Osteocyte (in vitro differentiated cells): ENCODE measurements at regions not wholly inside any gene's neighbourhood (a gene's known extent, or its start where the extent isn't known, plus 50 kb on each side); places are given as distances from the start of the nearest gene placed in this dataset.

Experiments
- DNase-seq: peaks from one replicate; pipeline ENCODE4 v3.0.0; 2021; ENCODE audit warnings: mixed read lengths; ENCODE audit not compliant: unreplicated experiment; ENCODE audit errors: extremely low spot score
- H3K27ac Mint-ChIP-seq: one replicate; pipeline ENCODE4 v1.8.0; 2021; ENCODE audit warnings: mild to moderate bottlenecking, mixed read lengths; ENCODE audit not compliant: unreplicated experiment
- H3K27me3 Mint-ChIP-seq: one replicate; pipeline ENCODE4 v1.8.0; 2021; ENCODE audit warnings: mixed read lengths; ENCODE audit not compliant: unreplicated experiment
- H3K36me3 Mint-ChIP-seq: one replicate; pipeline ENCODE4 v1.8.0; 2021; ENCODE audit warnings: mixed read lengths; ENCODE audit not compliant: unreplicated experiment
- H3K4me1 Mint-ChIP-seq: one replicate; pipeline ENCODE4 v1.8.0; 2021; ENCODE audit warnings: mixed read lengths; ENCODE audit not compliant: unreplicated experiment
- H3K4me3 Mint-ChIP-seq: one replicate; pipeline ENCODE4 v1.8.0; 2021; ENCODE audit warnings: mild to moderate bottlenecking, moderate library complexity, mixed read lengths; ENCODE audit not compliant: unreplicated experiment
- H3K9me3 Mint-ChIP-seq: one replicate; pipeline ENCODE4 v1.8.0; 2021; ENCODE audit warnings: mixed read lengths; ENCODE audit not compliant: unreplicated experiment
- TF ChIP-seq, protein P1 (sequence below): fragments of 200-600 bp; sonication (generic); IDR thresholded peaks from 2 replicates; pipeline ENCODE4 v1.5.0; 2021; ENCODE audit warnings: antibody characterized with exemption, mild to moderate bottlenecking, moderate library complexity

DNA sequence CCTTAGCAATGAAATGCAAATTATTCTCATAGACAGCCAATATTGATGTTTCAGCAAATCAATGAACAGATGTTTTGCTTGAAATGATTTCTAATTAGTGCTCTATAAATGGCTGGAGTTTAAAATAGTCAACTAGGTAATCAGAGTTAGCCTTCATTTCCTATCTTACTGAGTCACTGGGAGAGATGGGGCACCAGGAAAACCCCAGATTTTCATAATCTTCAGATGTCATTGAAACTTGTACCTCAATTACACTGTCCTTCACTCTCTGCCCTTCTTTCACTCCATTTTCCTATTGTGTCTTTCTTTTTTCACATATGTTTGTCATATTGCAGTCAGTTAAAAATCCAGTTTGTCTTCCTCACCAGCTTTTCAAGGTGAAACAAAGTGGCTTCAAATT is 92.7 kb downstream of the C12orf75 start:
- H3K4me3 Mint-ChIP-seq = no peak overlapping the region
- peaks cover 3% of the 10 kb centered on the region for H3K9me3 Mint-ChIP-seq
- no peak overlapping the region for H3K27ac Mint-ChIP-seq
- peaks cover 42% of the 10 kb centered on the region for H3K4me1 Mint-ChIP-seq
- TF ChIP-seq, protein P1, sequence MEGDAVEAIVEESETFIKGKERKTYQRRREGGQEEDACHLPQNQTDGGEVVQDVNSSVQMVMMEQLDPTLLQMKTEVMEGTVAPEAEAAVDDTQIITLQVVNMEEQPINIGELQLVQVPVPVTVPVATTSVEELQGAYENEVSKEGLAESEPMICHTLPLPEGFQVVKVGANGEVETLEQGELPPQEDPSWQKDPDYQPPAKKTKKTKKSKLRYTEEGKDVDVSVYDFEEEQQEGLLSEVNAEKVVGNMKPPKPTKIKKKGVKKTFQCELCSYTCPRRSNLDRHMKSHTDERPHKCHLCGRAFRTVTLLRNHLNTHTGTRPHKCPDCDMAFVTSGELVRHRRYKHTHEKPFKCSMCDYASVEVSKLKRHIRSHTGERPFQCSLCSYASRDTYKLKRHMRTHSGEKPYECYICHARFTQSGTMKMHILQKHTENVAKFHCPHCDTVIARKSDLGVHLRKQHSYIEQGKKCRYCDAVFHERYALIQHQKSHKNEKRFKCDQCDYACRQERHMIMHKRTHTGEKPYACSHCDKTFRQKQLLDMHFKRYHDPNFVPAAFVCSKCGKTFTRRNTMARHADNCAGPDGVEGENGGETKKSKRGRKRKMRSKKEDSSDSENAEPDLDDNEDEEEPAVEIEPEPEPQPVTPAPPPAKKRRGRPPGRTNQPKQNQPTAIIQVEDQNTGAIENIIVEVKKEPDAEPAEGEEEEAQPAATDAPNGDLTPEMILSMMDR = no peak
- H3K27me3 Mint-ChIP-seq = no peaks in the 10 kb centered on the region
- no peak for DNase-seq
- H3K36me3 Mint-ChIP-seq = peaks cover 3% of the 10 kb centered on the region

- TF ChIP-seq, protein P1 = no peak
- peaks cover 35% of the 10 kb centered on the region for H3K4me1 Mint-ChIP-seq
- H3K36me3 Mint-ChIP-seq = peaks cover 3% of the 10 kb centered on the region
- no peak overlapping the region for H3K4me3 Mint-ChIP-seq
- H3K9me3 Mint-ChIP-seq = peaks cover 4% of the 10 kb centered on the region
- no peaks in the 10 kb centered on the region for H3K27me3 Mint-ChIP-seq
- no peak for DNase-seq
- no peak overlapping the region for H3K27ac Mint-ChIP-seq
These were observed 93.4 kb downstream of the C12orf75 start for GRCh38 chr12:105423921-105424320.

DNA sequence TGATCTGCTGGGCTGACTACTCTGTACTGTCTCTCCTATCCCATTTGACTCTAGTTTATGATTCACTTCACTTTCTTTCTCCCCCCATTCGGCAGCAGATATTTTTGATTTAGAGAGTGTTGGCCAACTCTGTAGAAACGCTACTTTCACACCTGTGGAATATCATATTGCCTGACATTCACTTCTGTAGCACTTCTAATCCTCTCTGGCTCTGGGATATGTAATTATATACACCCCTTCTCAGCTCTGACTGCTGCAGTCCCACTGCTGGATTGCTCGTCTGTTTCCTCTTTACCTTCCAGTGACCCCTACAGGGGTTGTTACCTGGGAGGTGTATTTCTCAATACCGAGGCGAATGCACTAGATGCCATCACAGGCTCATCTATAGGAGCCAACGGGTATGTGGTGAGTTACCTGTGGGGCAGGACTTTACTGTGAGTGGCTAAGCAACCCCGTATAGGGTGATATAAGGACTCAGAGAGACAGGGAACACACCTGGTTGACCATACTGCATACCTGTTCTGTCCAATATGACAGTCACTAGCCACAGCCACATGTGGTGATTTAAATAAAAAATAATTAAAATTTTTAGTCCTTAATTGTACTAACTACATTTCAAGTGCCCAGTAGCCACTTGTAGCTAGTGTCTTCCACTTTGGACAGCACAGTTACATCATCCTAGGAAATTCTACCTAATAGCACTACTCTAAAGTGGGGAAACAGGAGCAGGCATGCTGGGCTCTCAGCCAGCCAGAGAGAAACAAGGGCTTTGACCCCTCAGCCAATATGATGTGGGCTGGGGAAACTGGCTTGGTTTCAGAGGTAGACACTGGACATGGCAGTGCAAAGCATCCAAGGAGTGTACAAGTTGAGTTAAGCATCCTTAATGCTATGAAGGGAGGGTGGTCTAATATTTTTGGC is 95.0 kb downstream of the C12orf75 start:
- DNase-seq = no peak
- Mint-ChIP-seq H3K36me3 (peaks cover 3% of the 10 kb centered on the region), H3K4me3 (no peak overlapping the region), H3K4me1 (peaks cover 20% of the 10 kb centered on the region), H3K9me3 (peaks cover 4% of the 10 kb centered on the region), H3K27ac (no peak overlapping the region), H3K27me3 (no peaks in the 10 kb centered on the region)
- TF ChIP-seq, protein P1 = no peak

DNA sequence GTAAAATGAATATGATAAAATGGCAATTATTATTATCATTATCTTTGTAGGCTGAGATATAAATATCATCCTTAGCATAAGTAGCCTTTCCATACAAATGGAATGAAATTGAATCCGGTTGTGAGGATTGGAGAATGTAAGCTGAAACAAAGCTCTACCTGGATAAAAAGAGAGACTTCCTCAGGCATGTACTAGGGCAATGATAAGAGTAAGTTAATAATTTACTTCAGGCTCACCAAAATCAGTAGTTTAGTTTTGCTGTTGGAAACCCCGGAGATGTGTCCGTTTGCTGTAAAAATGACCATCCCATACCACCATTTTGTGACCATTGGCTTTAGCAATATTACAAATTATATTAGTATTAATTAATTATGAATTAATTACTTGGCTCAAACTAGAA is 96.3 kb downstream of the C12orf75 start:
- peaks cover 4% of the 10 kb centered on the region for H3K9me3 Mint-ChIP-seq
- H3K27ac Mint-ChIP-seq = no peak overlapping the region
- DNase-seq = no peak
- H3K36me3 Mint-ChIP-seq = peaks cover 3% of the 10 kb centered on the region
- no peak overlapping the region for H3K4me3 Mint-ChIP-seq
- no peaks in the 10 kb centered on the region for H3K27me3 Mint-ChIP-seq
- TF ChIP-seq, protein P1 = no peak
- peaks cover 11% of the 10 kb centered on the region for H3K4me1 Mint-ChIP-seq

- Mint-ChIP-seq H3K4me3 (no peak overlapping the region), H3K36me3 (peaks cover 3% of the 10 kb centered on the region), H3K27ac (no peak overlapping the region), H3K9me3 (peaks cover 4% of the 10 kb centered on the region), H3K4me1 (peaks cover 6% of the 10 kb centered on the region), H3K27me3 (no peaks in the 10 kb centered on the region)
- DNase-seq = no peak
- TF ChIP-seq, protein P1 = peak; percentile 17
These were observed 97.4 kb downstream of the C12orf75 start for GRCh38 chr12:105427883-105428282.
